ENCODE measurements at regions not wholly inside any gene's neighbourhood (a gene's known extent, or its start where the extent isn't known, plus 50 kb on each side); places are given as distances from the start of the nearest gene placed in this dataset.

GRCh38 chr2:196478588-196478987, 160.9 kb upstream of the CCDC150 start:
- Histone ChIP-seq H3K9me1 (ENCODE audit: control insufficient read depth, insufficient read depth, low read length) (no peaks in the 10 kb centered on the region), H3K9me3 (replicated peaks; ENCODE audit: control insufficient read depth, insufficient read depth, low read depth, low read length) (no peaks in the 10 kb centered on the region), H3K4me1 (replicated peaks in 1 of 2; ENCODE audit: control insufficient read depth in 2 of 2, insufficient read depth in 2 of 2, low read length in 2 of 2) (no peaks in the 10 kb centered on the region), H3K9ac (ENCODE audit: insufficient read depth in 1 of 2, low read depth in 2 of 2, low read length in 2 of 2) (no peak overlapping the region), H2AFZ (ENCODE audit: low read depth, low read length) (no peak overlapping the region), H3K27ac (ENCODE audit: extremely low read depth, low read depth, low read length) (no peak overlapping the region), H3K36me3 (ENCODE audit: control insufficient read depth, insufficient read depth, low read length) (no peaks in the 10 kb centered on the region), H3K27me3 (ENCODE audit: control insufficient read depth in 2 of 2, insufficient read depth in 2 of 2, low read length in 2 of 2) (peaks cover 0 to 5% of the 10 kb centered on the region in 2 experiments; a peak in 2 of 5 replicates), H3K4me2 (ENCODE audit: insufficient read depth, low read length) (no peak overlapping the region), H4K20me1 (replicated peaks; ENCODE audit: control insufficient read depth, insufficient read depth, low read length) (no peaks in the 10 kb centered on the region), H3K79me2 (ENCODE audit: control insufficient read depth, insufficient read depth, low read length) (no peaks in the 10 kb centered on the region), H3K4me3 (no peak overlapping the region)
- no peak for TF ChIP-seq CLOCK (CRISPR knock-in tag; IDR thresholded peaks at IDR 0.05; ENCODE audit: borderline replicate concordance)
- TF ChIP-seq NCOA4 (IDR thresholded peaks at IDR 0.05; ENCODE audit: partially characterized antibody) = no peak
- no peak for TF ChIP-seq HNRNPUL1 (IDR thresholded peaks at IDR 0.05; ENCODE audit: low read length)
- TF ChIP-seq NR4A1 (CRISPR knock-in tag; IDR thresholded peaks at IDR 0.05) = no peak
- no peak for TF ChIP-seq NR4A1 (tag; IDR thresholded peaks at IDR 0.05)
- in situ Hi-C loops (cut with MboI) = no loop called here
- FAIRE-seq (no peak), ATAC-seq (no peak), DNase-seq (ENCODE audit: extremely low read depth in 1 of 4, low spot score in 3 of 4) (no peak)
- POLR2A ChIA-PET = no interaction called here
- BruUV-seq (replicated peaks) = no TSS peak
- no CpG with 5 or more reads among the region's 2 CpGs for WGBS (ENCODE audit: insufficient coverage, low coverage, missing lambda C conversion rate)
- CTCF ChIA-PET (ENCODE audit: low intra/inter-chr PET ratio) = no interaction called here
- intact Hi-C loops (cut with micrococcal nuclease) = no loop called here
